H1 (cell line): ENCODE measurements at regions not wholly inside any gene's neighbourhood (a gene's known extent, or its start where the extent isn't known, plus 50 kb on each side); places are given as distances from the start of the nearest gene placed in this dataset.

ENCODE experiments used
- CTCF ChIA-PET: fragments of 300-600 bp; sonication (Branson Sonifier 250); formaldehyde crosslinking; loops from one replicate; lab custom pipeline; 2021; ENCODE audit not compliant: partially characterized antibody; lab: Charles Lee
- POLR2A ChIA-PET: fragments of 300-600 bp; sonication (Branson Sonifier 250); formaldehyde crosslinking; loops from one replicate; lab custom pipeline; 2021; ENCODE audit warnings: inconsistent platforms; ENCODE audit not compliant: partially characterized antibody; lab: Charles Lee
- DNase-seq, 2 experiments: peaks; one replicate each; pipeline versions ENCODE4 v3.0.0 to v3.0.0-alpha.2; 2010 to 2022; ENCODE audit warnings: low spot score in 2 of 2, low read depth in 1 of 2, mixed read lengths in 1 of 2
- FAIRE-seq: peaks from 2 replicates; lab custom pipeline; 2011; peaks lifted over from hg19 to GRCh38; lab: Jason Lieb, UNC
- H2AFZ ChIP-seq: 2 replicates; pipeline ENCODE4 v1.8.1; 2012; ENCODE audit warnings: low read length, inconsistent platforms
- H2AK5ac ChIP-seq: 2 replicates; pipeline ENCODE4 v1.6.1; 2013; ENCODE audit warnings: low read depth, low read length
- H2BK120ac ChIP-seq: replicated peaks from 2 replicates; pipeline ENCODE3; 2013; ENCODE audit warnings: low read depth, low read length, inconsistent platforms
- H2BK12ac ChIP-seq: 2 replicates; pipeline ENCODE4 v1.6.1; 2013; ENCODE audit warnings: low read depth, low read length
- H2BK15ac ChIP-seq: 2 replicates; pipeline ENCODE4 v1.6.1; 2013; ENCODE audit warnings: low read length
- H2BK20ac ChIP-seq: 2 replicates; pipeline ENCODE4 v1.6.1; 2013; ENCODE audit warnings: low read length
- H2BK5ac ChIP-seq: 2 replicates; pipeline ENCODE4 v1.6.1; 2013; ENCODE audit warnings: low read depth, low read length
- H3K14ac ChIP-seq: 2 replicates; pipeline ENCODE4 v1.6.1; 2013; ENCODE audit warnings: inconsistent platforms; ENCODE audit not compliant: insufficient read length
- H3K18ac ChIP-seq: 2 replicates; pipeline ENCODE4 v1.6.1; 2013; ENCODE audit warnings: low read length; ENCODE audit errors: extremely low read depth
- H3K23ac ChIP-seq: 2 replicates; pipeline ENCODE4 v1.6.1; 2013; ENCODE audit warnings: inconsistent platforms; ENCODE audit not compliant: insufficient read length
- H3K23me2 ChIP-seq: 2 replicates; pipeline ENCODE4 v1.6.1; 2013; ENCODE audit warnings: low read depth, low read length
- H3K27ac ChIP-seq: 2 replicates; pipeline ENCODE4 v1.6.1; 2011; ENCODE audit warnings: low read depth, low read length, inconsistent platforms
- H3K27me3 ChIP-seq, 4 experiments: replicated peaks in 1 of 4; 1 replicate in 1 of 4; 2 replicates in 3 of 4; pipeline versions ENCODE4 v1.6.1 to v1.8.1; 2011 to 2013; ENCODE audit warnings: low read length in 3 of 4, mild to moderate bottlenecking in 3 of 4, inconsistent platforms in 2 of 4, mixed read lengths in 2 of 4, moderate library complexity in 1 of 4; ENCODE audit not compliant: control insufficient read depth in 3 of 4, insufficient read depth in 3 of 4; ENCODE audit errors: extremely low read depth in 1 of 4
- H3K36me3 ChIP-seq, 4 experiments: 2 replicates each; pipeline versions ENCODE4 v1.6.1 to v1.8.1; 2011 to 2013; ENCODE audit warnings: mild to moderate bottlenecking in 4 of 4, low read length in 3 of 4, moderate library complexity in 2 of 4, control low read depth in 1 of 4, inconsistent platforms in 1 of 4; ENCODE audit not compliant: insufficient read depth in 4 of 4, control insufficient read depth in 2 of 4
- H3K4ac ChIP-seq: replicated peaks from 2 replicates; pipeline ENCODE3; 2013; ENCODE audit warnings: low read length, low read depth, mixed read lengths, inconsistent platforms; ENCODE audit not compliant: insufficient read length
- H3K4me1 ChIP-seq, 4 experiments: replicated peaks in 1 of 4; 1 replicate in 1 of 4; 2 replicates in 3 of 4; pipeline versions ENCODE4 v1.6.1 to v1.8.1; 2011 to 2013; ENCODE audit warnings: low read length in 3 of 4, inconsistent platforms in 2 of 4, mixed read lengths in 1 of 4; ENCODE audit not compliant: insufficient read depth in 4 of 4, control insufficient read depth in 3 of 4
- H3K4me2 ChIP-seq, 2 experiments: 2 replicates each; pipeline versions ENCODE4 v1.6.1 to v1.8.1; 2011 to 2013; ENCODE audit warnings: low read depth in 2 of 2, low read length in 2 of 2, control low read depth in 1 of 2, inconsistent platforms in 1 of 2, mild to moderate bottlenecking in 1 of 2; ENCODE audit not compliant: insufficient read depth in 1 of 2
- H3K4me3 ChIP-seq, 4 experiments: fragments of 200-600, 300-600 bp in 1 of 4; sonication (generic), shearing (Covaris generic), sonication (Bioruptor Twin) in 1 of 4; 2 replicates each; pipeline versions ENCODE4 v1.5.1 to v1.8.1; 2011 to 2016; ENCODE audit warnings: low read length in 4 of 4, low read depth in 3 of 4, control low read depth in 2 of 4, inconsistent platforms in 2 of 4, mild to moderate bottlenecking in 2 of 4, mixed read lengths in 1 of 4, moderate library complexity in 1 of 4; ENCODE audit not compliant: insufficient read depth in 2 of 4; ENCODE audit errors: extremely low read depth in 1 of 4
- H3K56ac ChIP-seq: replicated peaks from 2 replicates; pipeline ENCODE3; 2013; ENCODE audit warnings: low read depth, mild to moderate bottlenecking, mixed read lengths, low read length, inconsistent platforms; ENCODE audit not compliant: insufficient read length
- H3K79me1 ChIP-seq: 2 replicates; pipeline ENCODE4 v1.6.1; 2013; ENCODE audit warnings: low read depth, low read length, control low read depth
- H3K79me2 ChIP-seq, 2 experiments: 2 replicates each; pipeline versions ENCODE4 v1.6.1 to v1.8.1; 2012 to 2013; ENCODE audit warnings: low read length in 2 of 2, mild to moderate bottlenecking in 2 of 2, inconsistent platforms in 1 of 2; ENCODE audit not compliant: insufficient read depth in 2 of 2, control insufficient read depth in 1 of 2
- H3K9ac ChIP-seq, 4 experiments: replicated peaks in 1 of 4; 1 replicate in 1 of 4; 2 replicates in 3 of 4; pipeline versions ENCODE4 v1.6.1 to v1.8.1; 2011 to 2013; ENCODE audit warnings: low read depth in 3 of 4, low read length in 3 of 4, control low read depth in 2 of 4, mild to moderate bottlenecking in 2 of 4, moderate library complexity in 2 of 4, inconsistent platforms in 1 of 4; ENCODE audit errors: extremely low read depth in 1 of 4
- H3K9me3 ChIP-seq, 2 experiments: 2 replicates each; pipeline versions ENCODE4 v1.6.1 to v1.8.1; 2012 to 2013; ENCODE audit warnings: mild to moderate bottlenecking in 2 of 2, moderate library complexity in 2 of 2, control low read depth in 1 of 2, inconsistent platforms in 1 of 2, low read depth in 1 of 2, low read length in 1 of 2, mixed read lengths in 1 of 2; ENCODE audit not compliant: insufficient read depth in 2 of 2
- H4K20me1 ChIP-seq, 2 experiments: replicated peaks in 1 of 2; 2 replicates each; pipeline versions ENCODE3 to v1.8.1; 2011 to 2013; ENCODE audit warnings: inconsistent platforms in 2 of 2, low read length in 2 of 2, mild to moderate bottlenecking in 1 of 2; ENCODE audit not compliant: insufficient read depth in 2 of 2, control insufficient read depth in 1 of 2
- H4K5ac ChIP-seq: 2 replicates; pipeline ENCODE4 v1.6.1; 2013; ENCODE audit warnings: low read length, low read depth, mixed read lengths, inconsistent platforms; ENCODE audit not compliant: insufficient read length
- H4K8ac ChIP-seq: 2 replicates; pipeline ENCODE4 v1.8.0; 2013; ENCODE audit warnings: mild to moderate bottlenecking, moderate library complexity, low read length, inconsistent platforms; ENCODE audit not compliant: insufficient read depth; ENCODE audit errors: extremely low read depth
- H4K91ac ChIP-seq: replicated peaks from 2 replicates; pipeline ENCODE3; 2013; ENCODE audit warnings: low read length, mixed read lengths, inconsistent platforms; ENCODE audit not compliant: insufficient read length
- ASH2L ChIP-seq: fragments of 200-600, 300-600 bp; sonication (generic); IDR thresholded peaks from one replicate; pipeline ENCODE4 v1.7.1; 2017; ENCODE audit warnings: low read length
- ATF2 ChIP-seq: IDR thresholded peaks from 2 replicates; pipeline ENCODE4 v1.6.1; 2012; ENCODE audit warnings: low read length, inconsistent platforms
- CBX8 ChIP-seq: fragments of 300-800, 300-1000 bp; sonication (generic); IDR thresholded peaks from 2 replicates; pipeline ENCODE4 v1.7.1; 2016; ENCODE audit warnings: low read depth, low read length, borderline replicate concordance
- CTCF ChIP-seq, 3 experiments: IDR thresholded peaks; 1 replicate in 2 of 3; 2 replicates in 1 of 3; pipeline versions ENCODE4 v1.5.1 to v1.6.1; 2011; ENCODE audit warnings: low read length in 3 of 3, mild to moderate bottlenecking in 3 of 3, inconsistent platforms in 2 of 3, low read depth in 1 of 3, moderate library complexity in 1 of 3; ENCODE audit not compliant: insufficient read depth in 1 of 3; ENCODE audit errors: control extremely low read depth in 1 of 3
- SIRT6 ChIP-seq: IDR thresholded peaks from one replicate; pipeline ENCODE4 v1.7.1; 2012; ENCODE audit warnings: low read length, inconsistent platforms
- WGBS, 2 experiments: shearing (Covaris generic) in 1 of 2; methylation state at CpG; one replicate each; pipeline versions ENCODE4 v1.1.6 to v1.1.7; 2013 to 2015; ENCODE audit warnings: low lambda C conversion rate in 2 of 2, mixed read lengths in 2 of 2, inconsistent platforms in 1 of 2, low coverage in 1 of 2, missing lambda C conversion rate in 1 of 2; ENCODE audit not compliant: insufficient replicate concordance in 2 of 2, insufficient coverage in 1 of 2, insufficient read length in 1 of 2; ENCODE audit errors: extremely low coverage in 1 of 2, missing lambda C conversion rate in 1 of 2; 5-methylcytosine and 5-hydroxymethylcytosine counted together

- Histone ChIP-seq H3K4ac (no peak overlapping the region), H4K8ac (no peak overlapping the region), H3K4me3 (no peak overlapping the region), H3K14ac (no peak overlapping the region), H3K23me2 (no peaks in the 10 kb centered on the region), H2AFZ (no peak overlapping the region), H3K27ac (no peak overlapping the region), H3K18ac (no peak overlapping the region), H4K20me1 (peaks cover 2% of the 10 kb centered on the region in 2 experiments), H3K9ac (no peak overlapping the region), H3K4me2 (no peak overlapping the region), H3K36me3 (no peaks in the 10 kb centered on the region), H2BK12ac (no peak overlapping the region), H2AK5ac (no peak overlapping the region), H2BK20ac (no peak overlapping the region), H4K5ac (no peak overlapping the region), H3K27me3 (no peaks in the 10 kb centered on the region), H3K79me1 (no peaks in the 10 kb centered on the region; the same call in 1 of the 2 replicates), H3K56ac (no peak overlapping the region), H2BK120ac (no peak overlapping the region), H3K9me3 (no peaks in the 10 kb centered on the region), H4K91ac (no peak overlapping the region), H2BK15ac (no peak overlapping the region), H2BK5ac (no peak overlapping the region), H3K4me1 (peaks cover 3 to 15% (median 9%) of the 10 kb centered on the region in 4 experiments; a peak in 5 of 7 replicates), H3K23ac (no peak overlapping the region), H3K79me2 (peaks cover 0 to 85% of the 10 kb centered on the region in 2 experiments; a peak in 3 of 4 replicates)
- POLR2A ChIA-PET = no interaction called here
- DNase-seq (no peak), FAIRE-seq (no peak)
- CTCF ChIA-PET = no interaction called here
- WGBS, 2 experiments = 87% methylated on average over 8 of the region's 8 CpGs; no CpG with 5 or more reads in 1 of the 2 experiments
- no peak for TF ChIP-seq ATF2
- no peak for TF ChIP-seq ASH2L
- TF ChIP-seq CBX8 = no peak
- TF ChIP-seq SIRT6 = no peak
- TF ChIP-seq CTCF (IDR thresholded peaks at IDR 0.05; ENCODE audit: control extremely low read depth in 1 of 3, insufficient read depth in 1 of 3, low read depth in 1 of 3, low read length in 3 of 3) = no peak
Observed at GRCh38 chr6:21824431-21825177, 231.1 kb downstream of the SOX4 start.
